ENCODE measurements at regions not wholly inside any gene's neighbourhood (a gene's known extent, or its start where the extent isn't known, plus 50 kb on each side); places are given as distances from the start of the nearest gene placed in this dataset.

GRCh38 chr12:93315385-93315906, 62.3 kb upstream of the NUDT4 start:
- no peak for DNase-seq

GRCh38 chr12:93315907-93316622, 61.7 kb upstream of the NUDT4 start:
- DNase-seq = no peak

DNA sequence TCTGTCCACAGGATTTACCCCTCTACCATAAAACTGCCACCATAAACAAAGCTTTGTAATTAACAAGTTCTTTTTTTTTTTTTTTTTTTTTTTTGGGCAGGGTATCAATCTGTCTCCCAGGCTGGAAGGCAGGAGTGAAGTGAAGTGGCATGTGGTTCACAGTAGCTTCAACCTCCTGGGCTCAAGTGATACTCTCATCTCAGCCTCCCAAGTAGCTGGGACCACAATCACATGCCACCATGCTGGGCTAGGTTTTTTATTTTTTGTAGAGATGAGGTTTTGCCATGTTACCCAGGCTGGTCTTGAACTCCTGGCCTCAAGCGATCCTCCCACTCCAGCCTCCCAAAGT, 61.1 kb upstream of the NUDT4 start:
- DNase-seq = no peak

GRCh38 chr12:93317227-93317626, 60.5 kb upstream of the NUDT4 start:
- DNase-seq = no peak

DNA sequence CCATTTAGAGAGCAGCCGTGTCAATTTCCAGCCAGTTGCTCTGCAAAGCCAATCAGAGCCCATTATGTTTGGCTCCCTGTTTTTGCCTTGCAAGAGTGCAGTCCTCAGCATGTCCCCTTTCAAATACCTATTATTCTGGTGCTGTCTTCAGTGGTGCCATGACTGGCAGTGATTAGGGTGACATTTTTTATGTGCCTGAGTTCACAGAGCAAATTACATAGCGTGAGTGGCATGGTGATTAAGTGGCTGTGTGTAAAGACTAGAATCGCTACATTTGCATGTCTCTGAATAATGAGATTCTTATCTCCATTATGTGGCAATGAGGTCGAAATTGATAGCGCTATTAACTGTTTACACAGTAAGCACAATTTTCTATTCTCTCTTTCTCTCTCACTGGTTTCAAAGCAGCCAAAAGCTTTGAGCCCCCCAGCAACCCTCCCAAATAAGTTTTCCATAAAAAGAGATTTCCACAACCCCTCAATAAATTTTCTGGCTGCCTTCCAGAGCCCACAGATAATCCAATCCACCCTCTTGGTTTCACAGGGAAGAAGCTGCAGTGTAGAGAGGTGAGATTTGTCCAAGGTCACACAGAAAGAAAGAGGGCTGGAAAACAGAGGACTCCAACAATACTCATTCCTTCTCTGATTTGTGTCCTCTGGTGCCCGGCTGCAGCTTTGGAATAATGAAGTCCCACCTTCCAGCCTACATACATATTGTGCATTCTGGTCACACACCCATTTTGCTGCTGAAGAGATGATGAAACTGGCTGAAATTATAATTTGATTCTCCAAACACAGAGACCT, 58.8 kb upstream of the NUDT4 start:
- no peak for DNase-seq

- no peak for DNase-seq
Observed at GRCh38 chr12:93319523-93320050, 58.1 kb upstream of the NUDT4 start.

- DNase-seq = no peak
Observed at GRCh38 chr12:93322784-93323183, 54.9 kb upstream of the NUDT4 start.

DNA sequence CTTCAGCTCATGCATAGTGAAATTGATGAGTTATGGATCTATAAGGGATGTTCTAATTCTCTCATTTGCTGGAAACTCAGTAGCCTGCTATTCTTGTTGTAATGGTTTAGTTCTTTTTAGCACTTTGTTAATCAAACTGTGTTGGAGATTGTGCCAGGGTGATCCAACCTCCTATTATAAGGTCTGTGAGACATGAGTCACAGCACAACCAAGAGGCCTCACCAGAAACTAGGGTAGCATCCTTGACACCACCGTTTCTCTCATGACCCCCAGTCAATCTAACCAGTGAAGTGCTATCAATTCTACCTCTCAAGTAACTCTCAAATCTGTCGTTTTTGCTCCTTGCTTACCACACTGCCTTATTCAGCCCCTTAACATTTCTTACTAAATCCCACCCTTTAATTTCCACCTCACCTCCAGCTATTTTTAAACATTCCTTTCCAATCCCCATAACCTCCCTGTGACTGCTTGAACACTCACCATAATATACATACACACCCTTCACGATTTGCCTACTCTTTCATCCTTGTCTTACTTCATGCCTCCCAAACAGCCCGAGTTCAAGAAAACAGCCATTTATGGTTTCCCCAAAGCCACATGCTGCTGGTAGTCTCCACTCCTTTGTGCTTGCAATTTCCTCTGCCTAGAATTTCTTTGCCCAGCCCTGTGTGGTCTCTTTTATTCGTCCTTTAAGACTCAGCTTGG, 53.9 kb upstream of the NUDT4 start:
- DNase-seq = no peak

- no peak for DNase-seq
Observed at GRCh38 chr12:93325855-93326254, 51.9 kb upstream of the NUDT4 start.
